ENCODE measurements at regions not wholly inside any gene's neighbourhood (a gene's known extent, or its start where the extent isn't known, plus 50 kb on each side); places are given as distances from the start of the nearest gene placed in this dataset.

GRCh38 chr1:5776035-5776550 is 216.1 kb downstream of the NPHP4 start:
- Mint-ChIP-seq H3K4me1 (peaks cover 16% of the 10 kb centered on the region), H3K27me3 (ENCODE audit: low read depth) (no peaks in the 10 kb centered on the region), H3K4me3 (no peak overlapping the region), H3K36me3 (peaks cover 3% of the 10 kb centered on the region; the same call in 1 of the 2 replicates), H3K27ac (no peak overlapping the region), H3K9me3 (peaks cover 11% of the 10 kb centered on the region)
- DNase-seq (ENCODE audit: low spot score) (no peak), ATAC-seq (no peak)
- TF ChIP-seq ELF4 (CRISPR knock-in tag; IDR thresholded peaks at IDR 0.05; ENCODE audit: low read depth) (no peak), ZNF232 (CRISPR knock-in tag; IDR thresholded peaks at IDR 0.05) (no peak), ZNF671 (CRISPR knock-in tag; IDR thresholded peaks at IDR 0.05) (no peak), AR (CRISPR knock-in tag; IDR thresholded peaks at IDR 0.05) (no peak), FOXP4 (CRISPR knock-in tag; IDR thresholded peaks at IDR 0.05) (no peak), MYBL2 (CRISPR knock-in tag; IDR thresholded peaks at IDR 0.05) (no peak), CBFB (CRISPR knock-in tag; IDR thresholded peaks at IDR 0.05; ENCODE audit: low read depth) (no peak), SOX15 (CRISPR knock-in tag; IDR thresholded peaks at IDR 0.05) (no peak), GRHL2 (CRISPR knock-in tag; IDR thresholded peaks at IDR 0.05; ENCODE audit: insufficient replicate concordance, severe bottlenecking) (no peak)
- CTCF ChIA-PET, result interaction anchor here (2.6 kb wide), 1 partner anchor 31 kb away, joined by 10 read pairs; no protein-coding TSS in a partner anchor
- POLR2A ChIA-PET, result no interaction called here

DNA sequence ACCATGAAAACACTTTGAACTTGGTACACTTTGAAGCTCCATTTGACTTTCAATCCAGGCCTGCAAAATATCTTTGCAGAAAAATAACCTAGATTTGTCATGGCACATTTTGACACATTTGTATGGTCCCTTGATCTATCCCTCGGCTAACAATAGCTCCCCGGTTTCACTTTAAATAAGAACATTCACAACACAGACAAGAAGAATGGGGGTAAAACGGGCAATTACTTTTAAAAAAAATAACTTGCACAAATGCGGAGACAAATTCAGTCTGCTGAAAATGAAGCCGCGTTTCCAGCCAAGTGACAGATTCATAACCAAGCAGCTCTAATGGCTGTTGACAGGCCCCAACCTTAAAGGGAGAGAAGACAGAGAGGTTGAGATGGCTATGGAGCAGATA is 218.2 kb downstream of the NPHP4 start:
- peaks cover 3% of the 10 kb centered on the region; the same call in 1 of the 2 replicates for H3K36me3 Mint-ChIP-seq
- H3K9me3 Mint-ChIP-seq, result peaks cover 5% of the 10 kb centered on the region
- H3K4me1 Mint-ChIP-seq, result peaks cover 22% of the 10 kb centered on the region
- H3K27me3 Mint-ChIP-seq (ENCODE audit: low read depth), result no peaks in the 10 kb centered on the region
- ATAC-seq (no peak), DNase-seq (ENCODE audit: low spot score) (no peak)
- CTCF ChIA-PET, result interaction anchor here (2.6 kb wide), 1 partner anchor 29 kb away, joined by 10 read pairs; no protein-coding TSS in a partner anchor
- no peak for TF ChIP-seq MAX (CRISPR knock-in tag; IDR thresholded peaks at IDR 0.05)
- TF ChIP-seq FOXK1 (CRISPR knock-in tag; IDR thresholded peaks at IDR 0.05), result no peak
- TF ChIP-seq, protein P1, sequence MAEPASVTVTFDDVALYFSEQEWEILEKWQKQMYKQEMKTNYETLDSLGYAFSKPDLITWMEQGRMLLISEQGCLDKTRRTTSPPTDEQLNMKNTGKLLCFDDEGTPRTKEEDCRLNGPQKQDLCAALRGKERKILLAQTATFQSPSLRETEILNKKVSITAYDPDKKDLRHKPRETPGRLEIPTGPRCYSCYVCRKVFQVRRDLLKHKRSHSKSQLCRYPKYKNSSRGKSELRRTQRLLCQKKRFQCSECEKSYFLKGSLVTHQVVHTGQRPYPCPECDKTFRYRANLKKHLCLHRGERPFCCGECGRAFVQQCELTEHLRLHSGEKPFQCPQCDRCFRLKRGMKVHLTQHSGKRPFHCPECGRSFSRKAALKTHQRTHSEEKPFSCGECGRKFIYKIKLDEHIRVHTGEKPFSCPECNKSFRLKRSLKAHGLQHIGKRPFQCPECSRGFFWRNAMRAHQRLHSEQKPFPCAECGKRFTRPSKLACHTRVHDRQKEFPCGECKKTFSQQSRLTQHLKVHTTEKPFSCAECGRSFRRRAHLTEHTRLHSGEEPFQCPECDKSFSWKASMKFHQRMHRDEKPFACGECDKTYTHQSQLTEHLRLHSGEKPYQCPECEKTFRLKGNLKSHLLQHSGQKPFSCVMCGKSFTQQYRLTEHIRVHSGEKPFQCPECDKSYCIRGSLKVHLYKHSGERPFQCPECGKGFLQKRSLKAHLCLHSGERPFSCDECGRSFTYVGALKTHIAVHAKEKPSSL (CRISPR knock-in tag; conservative IDR thresholded peaks at IDR 0.05), result no peak
- no peak for TF ChIP-seq OVOL2 (CRISPR knock-in tag; IDR thresholded peaks at IDR 0.05; ENCODE audit: borderline replicate concordance)
- no peak for TF ChIP-seq SMAD3 (CRISPR knock-in tag; IDR thresholded peaks at IDR 0.05; ENCODE audit: borderline replicate concordance)
- TF ChIP-seq RELA (CRISPR knock-in tag; IDR thresholded peaks at IDR 0.05; ENCODE audit: borderline replicate concordance), result no peak
- no peak for TF ChIP-seq ZNF671 (CRISPR knock-in tag; IDR thresholded peaks at IDR 0.05)
- TF ChIP-seq ATF3 (CRISPR knock-in tag; conservative IDR thresholded peaks at IDR 0.05), result no peak
- no peak for TF ChIP-seq PRRX2 (CRISPR knock-in tag; IDR thresholded peaks at IDR 0.05)
- no peak for TF ChIP-seq NR2C2 (CRISPR knock-in tag; IDR thresholded peaks at IDR 0.05)
- no peak overlapping the region for H3K4me3 Mint-ChIP-seq
- no peak overlapping the region for H3K27ac Mint-ChIP-seq
- POLR2A ChIA-PET, result no interaction called here

All from WTC11 (cell line).